HPDE6-E6E7 (cell line): ENCODE measurements at regions not wholly inside any gene's neighbourhood (a gene's known extent, or its start where the extent isn't known, plus 50 kb on each side); places are given as distances from the start of the nearest gene placed in this dataset.
"Not testable (repeated sequence)": the region's sequence is repeated elsewhere in the genome, so short reads cannot be mapped to it uniquely, and the experiment has no call there.

Source experiments
- DNase-seq: peaks from one replicate; pipeline ENCODE4 v3.0.0; 2011; ENCODE audit warnings: missing footprints; ENCODE audit errors: extremely low spot score

- DNase-seq = no peak
Measured at GRCh38 chr2:175418224-175418835, 236.8 kb upstream of the ATP5MC3 start.

GRCh38 chr2:175414882-175415487 is 233.5 kb upstream of the ATP5MC3 start:
- DNase-seq = peak; percentile 48

GRCh38 chr2:175414191-175414881 is 232.8 kb upstream of the ATP5MC3 start:
- DNase-seq = no peak

- DNase-seq = not testable (repeated sequence)
Measured at GRCh38 chr2:175410941-175411340, 229.4 kb upstream of the ATP5MC3 start.

GRCh38 chr2:175404839-175405238 is 223.3 kb upstream of the ATP5MC3 start:
- DNase-seq = no peak

GRCh38 chr2:175403599-175404221 is 222.2 kb upstream of the ATP5MC3 start:
- no peak for DNase-seq

- DNase-seq = no peak
Measured at GRCh38 chr2:175402571-175402970, 221.1 kb upstream of the ATP5MC3 start.

GRCh38 chr2:175401956-175402469 is 220.5 kb upstream of the ATP5MC3 start:
- no peak for DNase-seq

GRCh38 chr2:175400975-175401374 is 219.5 kb upstream of the ATP5MC3 start:
- no peak for DNase-seq

GRCh38 chr2:175399326-175399725 is 217.8 kb upstream of the ATP5MC3 start:
- no peak for DNase-seq

GRCh38 chr2:175398848-175399247 is 217.3 kb upstream of the ATP5MC3 start:
- DNase-seq = no peak

- no peak for DNase-seq
Measured at GRCh38 chr2:175396696-175397095, 215.2 kb upstream of the ATP5MC3 start.

- DNase-seq = no peak
Measured at GRCh38 chr2:175393851-175394250, 212.3 kb upstream of the ATP5MC3 start.

GRCh38 chr2:175383286-175383685 is 201.8 kb upstream of the ATP5MC3 start:
- no peak for DNase-seq

- DNase-seq = no peak
Measured at GRCh38 chr2:175373729-175374128, 192.2 kb upstream of the ATP5MC3 start.

GRCh38 chr2:175372704-175373701 is 191.5 kb upstream of the ATP5MC3 start:
- no peak for DNase-seq

GRCh38 chr2:175371378-175371777 is 189.9 kb upstream of the ATP5MC3 start:
- no peak for DNase-seq

- peak; percentile 38 for DNase-seq
Measured at GRCh38 chr2:175366815-175367214, 185.3 kb upstream of the ATP5MC3 start.

- no peak for DNase-seq
Measured at GRCh38 chr2:175363699-175364098, 182.2 kb upstream of the ATP5MC3 start.

GRCh38 chr2:175362331-175362730 is 180.8 kb upstream of the ATP5MC3 start:
- no peak for DNase-seq

- DNase-seq = no peak
Measured at GRCh38 chr2:175359710-175360109, 178.2 kb upstream of the ATP5MC3 start.
